Lung (tissue), 11 donors: ENCODE measurements at regions not wholly inside any gene's neighbourhood (a gene's known extent, or its start where the extent isn't known, plus 50 kb on each side); places are given as distances from the start of the nearest gene placed in this dataset.
A peak's percentile ranks its signal among the peaks of the same experiment; 100 is the strongest.
"Not testable (repeated sequence)": the region's sequence is repeated elsewhere in the genome, so short reads cannot be mapped to it uniquely, and the experiment has no call there.

Experiments
- ATAC-seq: fragments of 200-7000 bp; cut with Tn5 transposase; one replicate; pipeline ENCODE4 v1.9.1; 2020; ENCODE audit warnings: moderate number of reproducible peaks; ENCODE audit not compliant: insufficient read depth, low FRiP score
- DNase-seq, 3 donors: peaks; one replicate each; pipeline ENCODE4 v3.0.0-alpha.2; 2013 to 2017
- H3K27ac ChIP-seq, 2 donors: one replicate each; pipeline ENCODE4 v1.5.1; 2013; ENCODE audit warnings: mild to moderate bottlenecking in 2 of 2, moderate library complexity in 2 of 2, control low read depth in 1 of 2, inconsistent platforms in 1 of 2, low read depth in 1 of 2, low read length in 1 of 2
- H3K27me3 ChIP-seq, 3 donors: one replicate each; pipeline ENCODE4 v1.5.1; 2013; ENCODE audit warnings: low read length in 2 of 3; ENCODE audit not compliant: control insufficient read depth in 3 of 3, insufficient read depth in 3 of 3
- H3K36me3 ChIP-seq, 4 donors: one replicate each; pipeline ENCODE4 v1.5.1; 2013; ENCODE audit warnings: low read length in 4 of 4, mild to moderate bottlenecking in 1 of 4, moderate library complexity in 1 of 4; ENCODE audit not compliant: control insufficient read depth in 4 of 4, insufficient read depth in 4 of 4
- H3K4me1 ChIP-seq, 5 donors: one replicate each; pipeline ENCODE4 v1.5.1; 2013; ENCODE audit warnings: low read length in 5 of 5, mild to moderate bottlenecking in 2 of 5, moderate library complexity in 1 of 5; ENCODE audit not compliant: control insufficient read depth in 5 of 5, insufficient read depth in 5 of 5
- H3K4me3 ChIP-seq: one replicate; pipeline ENCODE4 v1.5.1; 2013; ENCODE audit warnings: mild to moderate bottlenecking, control low read depth, moderate library complexity
- H3K9ac ChIP-seq, 2 donors: one replicate each; pipeline ENCODE4 v1.5.1; 2013; ENCODE audit warnings: low read length in 2 of 2, control low read depth in 1 of 2; ENCODE audit not compliant: insufficient read depth in 1 of 2
- H3K9me3 ChIP-seq, 4 donors: one replicate each; pipeline ENCODE4 v1.5.1; 2013; ENCODE audit warnings: low read length in 3 of 4, mild to moderate bottlenecking in 1 of 4, moderate library complexity in 1 of 4; ENCODE audit not compliant: control insufficient read depth in 4 of 4, insufficient read depth in 3 of 4
- CTCF ChIP-seq: IDR thresholded peaks from 2 replicates; pipeline ENCODE4 v1.5.1; 2012; ENCODE audit warnings: mild to moderate bottlenecking; ENCODE audit errors: control extremely low read depth, extremely low read depth
- WGBS, 2 donors: extraction: QIAGEN DNeasy Blood & Tissue Kit; methylation state at CpG; one replicate each; pipeline ENCODE4 v1.1.7; 2013; 5-methylcytosine and 5-hydroxymethylcytosine counted together
- donor health status: control.
- donor health status: control.
- donor health status: Bipolar disorder and iron deficiency.
- donor health status: healthy.
- donor health status: DM: yes; HTN: yes; CAD: no.

DNA sequence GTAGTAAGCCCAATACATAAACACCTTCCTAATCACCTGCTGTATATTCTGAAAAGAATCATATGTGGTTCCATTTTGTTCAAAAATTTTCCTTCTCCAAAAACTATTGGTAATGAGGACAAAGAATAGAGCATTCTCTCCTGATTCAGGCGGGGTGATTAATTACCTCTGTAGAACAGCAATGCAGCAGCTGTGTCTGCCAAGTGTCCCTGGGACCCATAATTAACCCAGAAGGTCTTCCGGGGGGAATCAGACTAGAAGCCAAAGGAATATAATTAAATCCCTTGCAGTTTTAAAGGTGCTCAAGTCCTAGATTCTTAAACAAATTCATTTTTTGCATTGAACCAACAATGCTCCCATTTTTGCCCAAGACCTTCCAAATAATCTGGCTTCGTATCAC lies 60.3 kb upstream of the ABLIM1 start:
- peaks cover 9 to 36% (median 12%) of the 10 kb centered on the region in 5 donors for H3K4me1 ChIP-seq
- TF ChIP-seq CTCF = no peak

DNA sequence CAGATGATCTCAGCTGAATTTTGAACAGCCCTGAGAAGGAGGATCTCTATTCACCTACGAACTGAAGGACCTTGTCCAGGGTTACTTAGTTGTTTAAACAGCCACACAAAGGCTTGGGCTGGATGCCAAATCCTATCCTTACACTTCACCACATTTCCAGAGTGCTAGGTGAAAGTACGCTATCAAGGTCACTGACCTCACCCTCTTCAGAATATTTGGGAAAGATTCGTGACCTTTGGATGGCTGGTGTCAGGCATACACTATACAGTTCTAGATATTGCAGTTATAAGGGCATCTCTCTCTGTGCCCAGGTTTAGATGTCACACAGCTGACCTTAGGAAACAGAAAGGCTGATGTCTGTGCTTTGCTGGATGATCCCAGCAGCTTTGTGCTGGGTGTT lies 61.2 kb upstream of the ABLIM1 start:
- H3K36me3 ChIP-seq = no peaks in the 10 kb centered on the region
- peak; percentile 56 for ATAC-seq
- TF ChIP-seq CTCF = no peak
- no peaks in the 10 kb centered on the region for H3K27me3 ChIP-seq
- H3K4me1 ChIP-seq = peaks cover 7 to 34% (median 9%) of the 10 kb centered on the region in 5 donors
- H3K27ac ChIP-seq = peak overlapping the region in 1 of 2 donors; percentile 78
- DNase-seq = no peak
- H3K9ac ChIP-seq = no peak overlapping the region
- 58 to 70% methylated on average over 3 of the region's 3 CpGs for WGBS, 2 donors
- H3K4me3 ChIP-seq = no peak overlapping the region
- no peaks in the 10 kb centered on the region for H3K9me3 ChIP-seq

More for the DNA sequence above, 60.3 kb upstream of the ABLIM1 start:
- H3K36me3 ChIP-seq = no peaks in the 10 kb centered on the region
- no peak for ATAC-seq
- no peak overlapping the region for H3K4me3 ChIP-seq
- H3K9me3 ChIP-seq = no peaks in the 10 kb centered on the region
- WGBS, 2 donors = 85 to 91% methylated on average over 3 of the region's 3 CpGs
- no peak overlapping the region for H3K9ac ChIP-seq
- peak overlapping the region in 1 of 2 donors; percentile 78 for H3K27ac ChIP-seq
- DNase-seq = no peak
- H3K27me3 ChIP-seq = no peaks in the 10 kb centered on the region

GRCh38 chr10:114720023-114720422 lies 61.9 kb upstream of the ABLIM1 start:
- not testable (repeated sequence) for H3K9me3 ChIP-seq, H3K36me3 ChIP-seq, DNase-seq, H3K4me3 ChIP-seq, H3K27me3 ChIP-seq, ATAC-seq, H3K9ac ChIP-seq
- peaks cover 5 to 34% (median 7%) of the 10 kb centered on the region in 5 donors for H3K4me1 ChIP-seq
- H3K27ac ChIP-seq = peak overlapping the region in 1 of 2 donors; percentile 78
- WGBS, 2 donors = 92 to 99% methylated on average over 1 of the region's 1 CpG

DNA sequence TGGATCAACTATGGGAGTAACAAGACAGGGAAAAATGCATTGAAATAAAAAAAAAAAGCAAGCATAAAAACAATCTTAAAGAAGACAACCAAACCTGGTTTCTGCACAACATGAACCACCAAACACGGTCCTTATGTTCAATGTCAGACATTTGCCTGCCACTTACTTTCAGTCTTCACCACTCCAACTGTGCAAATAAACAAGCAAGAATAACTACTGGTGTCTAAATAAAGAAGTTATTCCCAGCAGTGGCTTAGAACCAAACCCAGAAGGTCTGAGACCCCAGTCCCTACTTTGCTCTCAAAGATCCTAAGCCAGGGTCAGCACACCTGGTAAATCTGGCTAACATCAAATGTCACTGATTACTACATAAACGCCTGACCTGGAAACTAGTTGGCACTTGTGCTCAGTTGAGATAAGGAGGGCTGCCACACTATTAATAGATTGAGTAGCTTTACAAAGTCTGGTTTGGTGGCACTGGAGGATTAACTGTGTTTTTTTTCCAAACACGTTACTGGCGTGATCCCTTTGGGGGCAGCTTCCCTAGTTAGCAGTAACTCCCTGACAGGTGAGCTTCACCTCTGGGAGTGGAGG lies 62.7 kb upstream of the ABLIM1 start:
- TF ChIP-seq CTCF = no peak
- 50 to 61% methylated on average over 4 of the region's 4 CpGs for WGBS, 2 donors
- ATAC-seq (no peak), DNase-seq (peak in 1 of 3 donors; percentile 24)
- Histone ChIP-seq H3K9ac (no peak overlapping the region), H3K4me3 (no peak overlapping the region), H3K4me1 (peaks cover 3 to 29% (median 4%) of the 10 kb centered on the region in 5 donors), H3K9me3 (no peaks in the 10 kb centered on the region), H3K27me3 (no peaks in the 10 kb centered on the region), H3K36me3 (no peaks in the 10 kb centered on the region), H3K27ac (peak overlapping the region; percentile 20 to 78)

- Histone ChIP-seq H3K4me1 (peaks cover 0 to 17% (median 2%) of the 10 kb centered on the region in 5 donors), H3K27ac (peak overlapping the region in 1 of 2 donors; percentile 72)
- WGBS, 2 donors = 61 to 66% methylated on average over 3 of the region's 3 CpGs
- H3K36me3 ChIP-seq, H3K9me3 ChIP-seq, H3K27me3 ChIP-seq, H3K9ac ChIP-seq, H3K4me3 ChIP-seq, ATAC-seq, DNase-seq: not testable (repeated sequence)
Measured at GRCh38 chr10:114722136-114722535, 64.1 kb upstream of the ABLIM1 start.
